Nephron progenitor cell (in vitro differentiated cells): ENCODE measurements at regions not wholly inside any gene's neighbourhood (a gene's known extent, or its start where the extent isn't known, plus 50 kb on each side); places are given as distances from the start of the nearest gene placed in this dataset.

Source experiments
- DNase-seq: peaks from one replicate; pipeline ENCODE4 v3.0.0; 2021
- H3K27ac Mint-ChIP-seq: 2 replicates; pipeline ENCODE4 v1.8.0; 2021; ENCODE audit warnings: mild to moderate bottlenecking, moderate library complexity, mixed read lengths
- H3K27me3 Mint-ChIP-seq: 2 replicates; pipeline ENCODE4 v1.8.0; 2021; ENCODE audit warnings: mild to moderate bottlenecking, low read depth, mixed read lengths; ENCODE audit not compliant: poor library complexity
- H3K36me3 Mint-ChIP-seq: 2 replicates; pipeline ENCODE4 v1.8.0; 2021; ENCODE audit warnings: low read depth, mixed read lengths
- H3K4me1 Mint-ChIP-seq: 2 replicates; pipeline ENCODE4 v1.8.0; 2021; ENCODE audit warnings: mixed read lengths
- H3K4me3 Mint-ChIP-seq: 2 replicates; pipeline ENCODE4 v1.8.0; 2021; ENCODE audit warnings: mild to moderate bottlenecking, moderate library complexity, mixed read lengths
- H3K9me3 Mint-ChIP-seq: 2 replicates; pipeline ENCODE4 v1.8.0; 2021; ENCODE audit warnings: mild to moderate bottlenecking, moderate library complexity, mixed read lengths
- CTCF ChIP-seq: fragments of 200-600 bp; sonication (generic); IDR thresholded peaks from 2 replicates; pipeline ENCODE4 v1.5.0; 2021; ENCODE audit warnings: antibody characterized with exemption

GRCh38 chr13:40148101-40148500, 492.6 kb downstream of the COG6 start:
- H3K36me3 Mint-ChIP-seq, result no peaks in the 10 kb centered on the region
- DNase-seq, result no peak
- H3K9me3 Mint-ChIP-seq, result no peaks in the 10 kb centered on the region
- no peak for TF ChIP-seq CTCF
- H3K4me3 Mint-ChIP-seq, result no peak overlapping the region
- H3K27ac Mint-ChIP-seq, result no peak overlapping the region
- H3K4me1 Mint-ChIP-seq, result peaks cover 20% of the 10 kb centered on the region
- peaks cover 12% of the 10 kb centered on the region for H3K27me3 Mint-ChIP-seq

DNA sequence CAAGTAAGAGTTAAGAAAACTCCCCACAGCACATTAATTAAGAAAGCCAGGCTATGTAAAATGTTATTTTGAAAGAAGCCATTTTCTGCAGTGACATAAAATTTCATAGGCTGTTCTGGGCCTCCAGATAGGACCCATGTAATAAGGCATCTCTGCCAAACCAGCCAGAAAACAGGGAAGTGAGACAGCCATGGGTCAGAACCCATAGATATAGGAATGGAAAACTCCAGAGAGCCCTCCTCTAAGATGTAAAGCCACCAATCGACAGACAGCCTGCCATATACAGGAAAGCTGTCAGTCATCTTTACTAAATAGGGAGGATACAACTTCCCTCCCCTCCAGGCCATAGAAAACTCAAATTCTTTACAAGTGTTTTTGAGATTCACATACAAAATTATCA, 493.3 kb downstream of the COG6 start:
- Mint-ChIP-seq H3K36me3 (no peaks in the 10 kb centered on the region), H3K4me3 (no peak overlapping the region), H3K27me3 (peaks cover 12% of the 10 kb centered on the region), H3K9me3 (no peaks in the 10 kb centered on the region), H3K4me1 (peaks cover 20% of the 10 kb centered on the region), H3K27ac (no peak overlapping the region)
- no peak for TF ChIP-seq CTCF
- DNase-seq, result no peak

DNA sequence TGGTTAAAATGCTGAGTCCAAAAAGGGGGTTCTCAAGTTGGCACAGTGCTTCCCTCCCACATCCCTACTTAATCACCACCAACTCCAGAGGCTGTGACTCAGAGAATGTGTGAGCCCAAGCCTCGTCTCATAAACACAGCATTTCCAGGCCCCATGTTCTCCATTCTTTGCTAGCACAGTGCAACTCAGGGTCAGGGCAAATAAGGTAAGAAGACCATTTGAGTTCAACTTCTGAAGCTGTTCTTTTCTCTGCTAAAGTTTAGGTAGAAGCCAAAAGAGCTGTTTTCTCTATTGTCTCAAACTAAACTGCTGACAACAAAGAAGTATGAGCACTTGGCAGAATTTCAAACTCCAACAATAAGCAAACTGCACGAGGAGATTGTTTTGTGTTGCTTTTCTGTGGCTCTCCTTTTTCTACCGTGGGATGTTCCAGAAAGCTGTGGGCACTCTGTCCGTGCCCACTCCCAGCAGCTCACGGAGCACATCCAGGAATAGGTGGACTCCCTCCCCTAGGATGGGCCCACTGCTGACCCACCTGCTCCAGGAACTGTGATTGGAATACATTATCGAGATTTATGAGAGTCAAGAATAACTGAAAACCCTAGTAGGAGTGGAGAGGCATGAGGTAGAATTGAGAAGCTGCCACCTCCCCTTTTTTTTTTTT, 494.3 kb downstream of the COG6 start:
- H3K9me3 Mint-ChIP-seq, result no peaks in the 10 kb centered on the region
- peak overlapping the region; percentile 88 for H3K27ac Mint-ChIP-seq
- no peak for DNase-seq
- no peaks in the 10 kb centered on the region for H3K36me3 Mint-ChIP-seq
- peaks cover 12% of the 10 kb centered on the region for H3K27me3 Mint-ChIP-seq
- H3K4me3 Mint-ChIP-seq, result no peak overlapping the region
- no peak for TF ChIP-seq CTCF
- peaks cover 15% of the 10 kb centered on the region for H3K4me1 Mint-ChIP-seq

- no peaks in the 10 kb centered on the region for H3K36me3 Mint-ChIP-seq
- peaks cover 14% of the 10 kb centered on the region for H3K27me3 Mint-ChIP-seq
- no peaks in the 10 kb centered on the region for H3K9me3 Mint-ChIP-seq
- peaks cover 17% of the 10 kb centered on the region for H3K4me1 Mint-ChIP-seq
- DNase-seq, result no peak
- H3K4me3 Mint-ChIP-seq, result no peak overlapping the region
- no peak overlapping the region for H3K27ac Mint-ChIP-seq
- no peak for TF ChIP-seq CTCF
These were observed 496.2 kb downstream of the COG6 start for GRCh38 chr13:40151673-40152072.

GRCh38 chr13:40152145-40152544, 496.7 kb downstream of the COG6 start:
- H3K27ac Mint-ChIP-seq, result no peak overlapping the region
- no peaks in the 10 kb centered on the region for H3K9me3 Mint-ChIP-seq
- peaks cover 14% of the 10 kb centered on the region for H3K27me3 Mint-ChIP-seq
- H3K36me3 Mint-ChIP-seq, result no peaks in the 10 kb centered on the region
- no peak overlapping the region for H3K4me3 Mint-ChIP-seq
- TF ChIP-seq CTCF, result no peak
- H3K4me1 Mint-ChIP-seq, result peaks cover 13% of the 10 kb centered on the region
- no peak for DNase-seq

DNA sequence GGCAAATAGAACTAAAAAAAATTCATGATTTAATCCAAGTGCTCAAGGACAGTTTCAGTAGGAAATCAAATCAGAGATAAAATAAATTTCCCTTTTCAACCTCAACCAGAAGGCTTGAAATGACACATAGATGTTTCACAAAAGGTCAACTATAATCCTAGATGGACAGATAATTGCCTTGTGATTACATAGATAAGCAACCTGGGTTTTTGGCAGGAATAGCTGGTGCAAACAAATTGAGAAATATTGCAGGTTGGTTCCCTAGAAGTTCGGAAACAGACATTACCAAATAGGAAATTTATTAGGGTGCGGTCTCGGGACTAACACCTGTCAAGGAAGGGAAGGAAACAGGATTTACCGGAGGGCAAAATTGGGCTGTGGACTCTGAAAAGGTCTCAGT, 497.5 kb downstream of the COG6 start:
- Mint-ChIP-seq H3K4me1 (peaks cover 12% of the 10 kb centered on the region), H3K36me3 (no peaks in the 10 kb centered on the region), H3K9me3 (no peaks in the 10 kb centered on the region), H3K27ac (no peak overlapping the region), H3K27me3 (peaks cover 14% of the 10 kb centered on the region), H3K4me3 (no peak overlapping the region)
- no peak for DNase-seq
- no peak for TF ChIP-seq CTCF
